Jurkat, Clone E6-1 (cell line): ENCODE measurements at regions not wholly inside any gene's neighbourhood (a gene's known extent, or its start where the extent isn't known, plus 50 kb on each side); places are given as distances from the start of the nearest gene placed in this dataset.
"Not testable (repeated sequence)": the region's sequence is repeated elsewhere in the genome, so short reads cannot be mapped to it uniquely, and the experiment has no call there.

Experiments
- DNase-seq: peaks from one replicate; pipeline ENCODE4 v3.0.0-alpha.2; 2011; ENCODE audit warnings: low read depth, low spot score
- H3K4me3 ChIP-seq: 2 replicates; pipeline ENCODE4 v1.5.1; 2011; ENCODE audit warnings: mild to moderate bottlenecking, low read length, control low read depth, moderate library complexity

- DNase-seq = no peak
- no peak overlapping the region for H3K4me3 ChIP-seq
Observed at GRCh38 chr9:81459591-81459990, 229.8 kb downstream of the TLE1 start.

- no peak for DNase-seq
Observed at GRCh38 chr9:81456431-81457006, 232.8 kb downstream of the TLE1 start.

GRCh38 chr9:81455462-81456219, 233.7 kb downstream of the TLE1 start:
- no peak for DNase-seq
- H3K4me3 ChIP-seq = no peak overlapping the region

More at GRCh38 chr9:81456431-81457006, 232.8 kb downstream of the TLE1 start:
- no peak overlapping the region for H3K4me3 ChIP-seq

- no peak for DNase-seq
- H3K4me3 ChIP-seq = no peak overlapping the region
Observed at GRCh38 chr9:81445331-81445921, 243.9 kb downstream of the TLE1 start.

GRCh38 chr9:81431641-81432040, 257.7 kb downstream of the TLE1 start:
- no peak for DNase-seq
- H3K4me3 ChIP-seq = no peak overlapping the region

- no peak for DNase-seq
- H3K4me3 ChIP-seq = no peak overlapping the region
Observed at GRCh38 chr9:81430727-81431126, 258.6 kb downstream of the TLE1 start.

- no peak overlapping the region for H3K4me3 ChIP-seq
- no peak for DNase-seq
Observed at GRCh38 chr9:81427870-81428269, 261.5 kb downstream of the TLE1 start.

- no peak overlapping the region for H3K4me3 ChIP-seq
- DNase-seq = no peak
Observed at GRCh38 chr9:81424431-81424830, 264.9 kb downstream of the TLE1 start.

- no peak for DNase-seq
- H3K4me3 ChIP-seq = no peak overlapping the region
Observed at GRCh38 chr9:81423589-81424326, 265.6 kb downstream of the TLE1 start.

- not testable (repeated sequence) for H3K4me3 ChIP-seq, DNase-seq
Observed at GRCh38 chr9:81421090-81421489, 268.3 kb downstream of the TLE1 start.

GRCh38 chr9:81420024-81420423, 269.3 kb downstream of the TLE1 start:
- no peak overlapping the region for H3K4me3 ChIP-seq
- DNase-seq = no peak

GRCh38 chr9:81417941-81418340, 271.4 kb downstream of the TLE1 start:
- DNase-seq = no peak
- H3K4me3 ChIP-seq = no peak overlapping the region

- DNase-seq = no peak
- H3K4me3 ChIP-seq = no peak overlapping the region
Observed at GRCh38 chr9:81417299-81417675, 272.1 kb downstream of the TLE1 start.

GRCh38 chr9:81416476-81417298, 272.7 kb downstream of the TLE1 start:
- no peak overlapping the region for H3K4me3 ChIP-seq
- DNase-seq = no peak

GRCh38 chr9:81414836-81415235, 274.5 kb downstream of the TLE1 start:
- no peak overlapping the region for H3K4me3 ChIP-seq
- no peak for DNase-seq

GRCh38 chr9:81411961-81412360, 277.4 kb downstream of the TLE1 start:
- H3K4me3 ChIP-seq = no peak overlapping the region
- no peak for DNase-seq

GRCh38 chr9:81410201-81410600, 279.1 kb downstream of the TLE1 start:
- H3K4me3 ChIP-seq = no peak overlapping the region

GRCh38 chr9:81408951-81409350, 280.4 kb downstream of the TLE1 start:
- no peak overlapping the region for H3K4me3 ChIP-seq

More at GRCh38 chr9:81410201-81410600, 279.1 kb downstream of the TLE1 start:
- DNase-seq = no peak

GRCh38 chr9:81404931-81405598, 284.3 kb downstream of the TLE1 start:
- no peak overlapping the region for H3K4me3 ChIP-seq
- DNase-seq = no peak

More at GRCh38 chr9:81408951-81409350, 280.4 kb downstream of the TLE1 start:
- no peak for DNase-seq
